ENCODE measurements at regions not wholly inside any gene's neighbourhood (a gene's known extent, or its start where the extent isn't known, plus 50 kb on each side); places are given as distances from the start of the nearest gene placed in this dataset.

- Mint-ChIP-seq H3K4me3 (no peak overlapping the region), H3K27ac (no peak overlapping the region), H3K36me3 (no peaks in the 10 kb centered on the region), H3K27me3 (peaks cover 0 to 6% (median 0%) of the 10 kb centered on the region in 5 donors), H3K9me3 (no peaks in the 10 kb centered on the region), H3K4me1 (peaks cover 4 to 23% (median 18%) of the 10 kb centered on the region in 7 donors)
- ATAC-seq (no peak), DNase-seq (no peak)
- H3K27ac ChIP-seq (ENCODE audit: low read depth, low read length): no peak overlapping the region
- intact Hi-C loops (cut with micrococcal nuclease): loop anchor here (5.0 to 10.0 kb wide), 4 partner anchors 67 to 777 kb away; no protein-coding TSS in a partner anchor
- H3K4me1 ChIP-seq (ENCODE audit: control insufficient read depth in 2 of 2, insufficient read depth in 2 of 2, low read length in 2 of 2): peaks cover 0 to 9% of the 10 kb centered on the region in 2 donors
- no peaks in the 10 kb centered on the region for H3K36me3 ChIP-seq (ENCODE audit: control insufficient read depth in 2 of 3, insufficient read depth in 3 of 3, low read length in 3 of 3)
- CTCF ChIA-PET: no interaction called here
- no peaks in the 10 kb centered on the region for H3K27me3 ChIP-seq (ENCODE audit: control insufficient read depth in 2 of 2, insufficient read depth in 2 of 2, low read length in 2 of 2)
- POLR2A ChIA-PET: interaction anchor here (0.6 kb wide), 1 partner anchor 857 kb away, joined by 3 read pairs; no protein-coding TSS in a partner anchor
- H3K4me3 ChIP-seq (ENCODE audit: low read length): no peak overlapping the region
- no peaks in the 10 kb centered on the region for H3K9me3 ChIP-seq (ENCODE audit: control insufficient read depth in 2 of 3, low read length in 3 of 3)
These were observed 180.1 kb upstream of the USP25 start for GRCh38 chr21:15549671-15550070.

- no peak overlapping the region for H3K27ac ChIP-seq (ENCODE audit: low read depth, low read length)
- peak; percentile 64 for ATAC-seq
- H3K36me3 ChIP-seq (ENCODE audit: control insufficient read depth in 2 of 3, insufficient read depth in 3 of 3, low read length in 3 of 3): no peaks in the 10 kb centered on the region
- POLR2A ChIA-PET: interaction anchor here (1.3 kb wide), 1 partner anchor 487 kb away, joined by 5 read pairs; no protein-coding TSS in a partner anchor
- H3K27ac Mint-ChIP-seq: peak overlapping the region in 5 of 9 donors; percentile 4 to 70 (median 16)
- peak in 6 of 9 donors; percentile 13 to 62 (median 48) for DNase-seq
- no peak overlapping the region for H3K4me3 ChIP-seq (ENCODE audit: low read length)
- peaks cover 4 to 23% (median 18%) of the 10 kb centered on the region in 7 donors for H3K4me1 Mint-ChIP-seq
- no peaks in the 10 kb centered on the region for H3K9me3 ChIP-seq (ENCODE audit: control insufficient read depth in 2 of 3, low read length in 3 of 3)
- H3K4me3 Mint-ChIP-seq: peak overlapping the region in 5 of 10 donors; percentile 25 to 56 (median 33)
- intact Hi-C loops (cut with micrococcal nuclease): loop anchor here (1.0 to 10.0 kb wide), 12 partner anchors 32 to 1294 kb away; no protein-coding TSS in a partner anchor
- peaks cover 0 to 7% (median 0%) of the 10 kb centered on the region in 11 donors for H3K9me3 Mint-ChIP-seq
- H3K27me3 Mint-ChIP-seq: peaks cover 0 to 4% (median 0%) of the 10 kb centered on the region in 5 donors
- peaks cover 0 to 9% of the 10 kb centered on the region in 2 donors for H3K4me1 ChIP-seq (ENCODE audit: control insufficient read depth in 2 of 2, insufficient read depth in 2 of 2, low read length in 2 of 2)
- CTCF ChIA-PET: interaction anchor here (0.6 to 3.0 kb wide), 29 partner anchors 11 to 916 kb away, joined by 3 to 25 read pairs (median 4); partner anchors contain the start of gene NRIP1
- H3K27me3 ChIP-seq (ENCODE audit: control insufficient read depth in 2 of 2, insufficient read depth in 2 of 2, low read length in 2 of 2): no peaks in the 10 kb centered on the region
- no peaks in the 10 kb centered on the region for H3K36me3 Mint-ChIP-seq
These were observed 176.8 kb upstream of the USP25 start for GRCh38 chr21:15552914-15553494.

GRCh38 chr21:15557925-15558324 lies 171.9 kb upstream of the USP25 start:
- Mint-ChIP-seq H3K4me3 (no peak overlapping the region), H3K27ac (no peak overlapping the region), H3K9me3 (peaks cover 0 to 7% (median 0%) of the 10 kb centered on the region in 11 donors), H3K27me3 (peaks cover 0 to 5% (median 0%) of the 10 kb centered on the region in 5 donors), H3K4me1 (peaks cover 0 to 8% (median 6%) of the 10 kb centered on the region in 7 donors), H3K36me3 (no peaks in the 10 kb centered on the region)
- Histone ChIP-seq H3K9me3 (ENCODE audit: control insufficient read depth in 2 of 3, low read length in 3 of 3) (no peaks in the 10 kb centered on the region), H3K36me3 (ENCODE audit: control insufficient read depth in 2 of 3, insufficient read depth in 3 of 3, low read length in 3 of 3) (no peaks in the 10 kb centered on the region), H3K4me1 (ENCODE audit: control insufficient read depth in 2 of 2, insufficient read depth in 2 of 2, low read length in 2 of 2) (peaks cover 0 to under 1% of the 10 kb centered on the region in 2 donors), H3K27me3 (ENCODE audit: control insufficient read depth in 2 of 2, insufficient read depth in 2 of 2, low read length in 2 of 2) (no peaks in the 10 kb centered on the region), H3K4me3 (ENCODE audit: low read length) (no peak overlapping the region), H3K27ac (ENCODE audit: low read depth, low read length) (no peak overlapping the region)
- DNase-seq (no peak), ATAC-seq (no peak)
- POLR2A ChIA-PET: no interaction called here
- CTCF ChIA-PET: no interaction called here
- intact Hi-C loops (cut with micrococcal nuclease): loop anchor here in 1 of 2 donors (10.0 kb wide), 1 partner anchor 253 kb away; no protein-coding TSS in a partner anchor

GRCh38 chr21:15558884-15559283 lies 170.9 kb upstream of the USP25 start:
- no peak overlapping the region for H3K27ac Mint-ChIP-seq
- H3K27ac ChIP-seq (ENCODE audit: low read depth, low read length): no peak overlapping the region
- DNase-seq (no peak), ATAC-seq (no peak)
- H3K4me1 Mint-ChIP-seq: no peaks in the 10 kb centered on the region
- no peaks in the 10 kb centered on the region for H3K36me3 Mint-ChIP-seq
- POLR2A ChIA-PET: no interaction called here
- H3K36me3 ChIP-seq (ENCODE audit: control insufficient read depth in 2 of 3, insufficient read depth in 3 of 3, low read length in 3 of 3): no peaks in the 10 kb centered on the region
- H3K27me3 ChIP-seq (ENCODE audit: control insufficient read depth in 2 of 2, insufficient read depth in 2 of 2, low read length in 2 of 2): no peaks in the 10 kb centered on the region
- peaks cover 0 to 9% (median 1%) of the 10 kb centered on the region in 5 donors for H3K27me3 Mint-ChIP-seq
- no peak overlapping the region for H3K4me3 ChIP-seq (ENCODE audit: low read length)
- H3K4me3 Mint-ChIP-seq: no peak overlapping the region
- H3K4me1 ChIP-seq (ENCODE audit: control insufficient read depth in 2 of 2, insufficient read depth in 2 of 2, low read length in 2 of 2): no peaks in the 10 kb centered on the region
- no peaks in the 10 kb centered on the region for H3K9me3 ChIP-seq (ENCODE audit: control insufficient read depth in 2 of 3, low read length in 3 of 3)
- peaks cover 0 to 7% (median 0%) of the 10 kb centered on the region in 11 donors for H3K9me3 Mint-ChIP-seq
- CTCF ChIA-PET: no interaction called here
- intact Hi-C loops (cut with micrococcal nuclease): loop anchor here in 1 of 2 donors (10.0 kb wide), 1 partner anchor 254 kb away; no protein-coding TSS in a partner anchor

GRCh38 chr21:15559660-15560059 lies 170.1 kb upstream of the USP25 start:
- intact Hi-C loops (cut with micrococcal nuclease): loop anchor here in 1 of 2 donors (10.0 kb wide), 1 partner anchor 255 kb away; no protein-coding TSS in a partner anchor
- no peak overlapping the region for H3K4me3 Mint-ChIP-seq
- ATAC-seq (no peak), DNase-seq (no peak)
- CTCF ChIA-PET: no interaction called here
- Histone ChIP-seq H3K4me3 (ENCODE audit: low read length) (no peak overlapping the region), H3K36me3 (ENCODE audit: control insufficient read depth in 2 of 3, insufficient read depth in 3 of 3, low read length in 3 of 3) (no peaks in the 10 kb centered on the region), H3K9me3 (ENCODE audit: control insufficient read depth in 2 of 3, low read length in 3 of 3) (no peaks in the 10 kb centered on the region), H3K27me3 (ENCODE audit: control insufficient read depth in 2 of 2, insufficient read depth in 2 of 2, low read length in 2 of 2) (no peaks in the 10 kb centered on the region), H3K4me1 (ENCODE audit: control insufficient read depth in 2 of 2, insufficient read depth in 2 of 2, low read length in 2 of 2) (no peaks in the 10 kb centered on the region), H3K27ac (ENCODE audit: low read depth, low read length) (no peak overlapping the region)
- no peaks in the 10 kb centered on the region for H3K36me3 Mint-ChIP-seq
- H3K9me3 Mint-ChIP-seq: peaks cover 0 to 7% (median 0%) of the 10 kb centered on the region in 11 donors
- peak overlapping the region in 1 of 9 donors; percentile 5 for H3K27ac Mint-ChIP-seq
- peaks cover 0 to 9% (median 2%) of the 10 kb centered on the region in 5 donors for H3K27me3 Mint-ChIP-seq
- no peaks in the 10 kb centered on the region for H3K4me1 Mint-ChIP-seq
- POLR2A ChIA-PET: no interaction called here

GRCh38 chr21:15560383-15561056 lies 169.3 kb upstream of the USP25 start:
- no peak overlapping the region for H3K27ac ChIP-seq (ENCODE audit: low read depth, low read length)
- H3K27me3 ChIP-seq (ENCODE audit: control insufficient read depth in 2 of 2, insufficient read depth in 2 of 2, low read length in 2 of 2): no peaks in the 10 kb centered on the region
- no peaks in the 10 kb centered on the region for H3K36me3 ChIP-seq (ENCODE audit: control insufficient read depth in 2 of 3, insufficient read depth in 3 of 3, low read length in 3 of 3)
- CTCF ChIA-PET: interaction anchor here (0.5 kb wide), 1 partner anchor 337 kb away, joined by 3 read pairs; no protein-coding TSS in a partner anchor
- POLR2A ChIA-PET: no interaction called here
- ATAC-seq: no peak
- H3K27ac Mint-ChIP-seq: no peak overlapping the region
- H3K36me3 Mint-ChIP-seq: no peaks in the 10 kb centered on the region
- H3K4me3 ChIP-seq (ENCODE audit: low read length): no peak overlapping the region
- H3K9me3 ChIP-seq (ENCODE audit: control insufficient read depth in 2 of 3, low read length in 3 of 3): no peaks in the 10 kb centered on the region
- no peaks in the 10 kb centered on the region for H3K4me1 ChIP-seq (ENCODE audit: control insufficient read depth in 2 of 2, insufficient read depth in 2 of 2, low read length in 2 of 2)
- no peak overlapping the region for H3K4me3 Mint-ChIP-seq
- intact Hi-C loops (cut with micrococcal nuclease): no loop called here
- no peak for DNase-seq
- no peaks in the 10 kb centered on the region for H3K4me1 Mint-ChIP-seq
- peaks cover 0 to 7% (median 0%) of the 10 kb centered on the region in 11 donors for H3K9me3 Mint-ChIP-seq
- H3K27me3 Mint-ChIP-seq: peaks cover 0 to 9% (median 2%) of the 10 kb centered on the region in 5 donors
